ENCODE measurements at regions not wholly inside any gene's neighbourhood (a gene's known extent, or its start where the extent isn't known, plus 50 kb on each side); places are given as distances from the start of the nearest gene placed in this dataset.

DNA sequence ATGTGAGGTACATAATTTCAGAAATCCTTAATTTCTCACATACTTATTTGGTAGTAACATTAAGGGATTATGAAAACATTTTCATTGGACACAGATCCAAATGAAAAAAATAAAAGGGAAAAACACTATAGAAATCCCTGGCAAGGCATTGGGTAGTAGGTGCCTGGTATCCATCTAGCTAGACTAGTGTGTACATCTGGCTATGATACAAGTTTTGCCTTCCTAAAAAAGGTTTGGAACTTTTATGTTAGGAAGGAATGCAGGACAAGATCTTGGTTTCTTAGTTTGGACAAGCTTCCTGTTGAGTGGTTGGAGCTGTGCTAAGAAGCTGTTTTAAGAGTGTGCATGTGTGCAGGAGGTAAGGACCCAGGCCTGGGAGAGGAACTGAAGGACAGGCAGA lies 252.3 kb upstream of the GLI3 start:
- no peak overlapping the region for H3K27ac ChIP-seq
- no peak overlapping the region for H3K4me3 ChIP-seq
- H3K9ac ChIP-seq: no peak overlapping the region
- no peaks in the 10 kb centered on the region for H3K36me3 ChIP-seq
- no peaks in the 10 kb centered on the region for H4K20me1 ChIP-seq
- no peak for TF ChIP-seq Cebpa-rat (IDR thresholded peaks at IDR 0.05)
- no peaks in the 10 kb centered on the region for H3K9me3 ChIP-seq
- H3K4me1 ChIP-seq: peaks cover 18% of the 10 kb centered on the region
- H3K4me2 ChIP-seq: no peak overlapping the region
- no peaks in the 10 kb centered on the region for H3K27me3 ChIP-seq

DNA sequence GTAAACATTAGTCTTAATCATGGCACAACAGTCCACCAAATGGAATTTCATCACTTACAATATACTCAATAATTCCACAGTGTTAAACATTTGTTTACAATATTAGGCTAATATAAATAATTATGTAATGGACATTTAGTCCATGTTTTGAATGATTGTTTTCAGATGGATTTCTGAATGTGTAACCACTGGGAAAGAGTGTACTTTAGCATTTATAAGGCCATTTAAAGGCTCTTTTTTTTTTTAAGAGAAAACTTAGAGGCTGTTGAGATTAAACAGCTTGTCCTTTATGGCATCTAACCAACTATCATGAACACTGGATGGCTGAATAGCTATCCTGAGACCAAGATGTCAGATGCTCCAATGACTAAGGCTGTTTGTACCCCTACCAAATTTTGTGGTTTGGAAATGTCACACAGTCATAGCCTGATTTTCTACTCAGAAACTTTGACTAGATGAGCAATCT lies 248.3 kb upstream of the GLI3 start:
- Histone ChIP-seq H3K27me3 (no peaks in the 10 kb centered on the region), H3K36me3 (no peaks in the 10 kb centered on the region)
- TF ChIP-seq Cebpa-rat (IDR thresholded peaks at IDR 0.05): no peak

DNA sequence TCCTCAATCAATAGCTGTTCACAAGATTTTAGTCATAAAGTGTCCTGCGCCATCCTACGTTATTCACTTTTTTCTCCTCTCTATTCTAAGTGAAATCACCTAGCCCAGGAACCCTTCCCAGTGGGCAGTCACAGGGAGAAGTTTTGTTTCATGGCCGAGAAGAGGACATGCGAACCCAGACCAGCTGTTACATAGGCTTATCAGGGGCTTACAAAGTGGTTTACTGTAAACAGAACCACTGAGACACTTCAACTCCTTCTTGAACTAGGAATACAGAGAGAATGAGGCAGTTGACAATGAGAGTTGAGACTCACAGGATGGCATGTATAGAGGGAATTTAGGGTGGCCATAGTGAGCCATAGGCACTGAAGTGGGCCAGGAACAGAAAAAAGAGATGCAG lies 246.9 kb upstream of the GLI3 start:
- Histone ChIP-seq H3K4me1 (peaks cover 47% of the 10 kb centered on the region), H4K20me1 (no peaks in the 10 kb centered on the region), H3K4me3 (no peak overlapping the region), H3K9me3 (no peaks in the 10 kb centered on the region), H3K9ac (no peak overlapping the region), H3K27me3 (no peaks in the 10 kb centered on the region), H3K27ac (no peak overlapping the region), H3K36me3 (no peaks in the 10 kb centered on the region), H3K4me2 (peak overlapping the region; percentile 83; the same call in 1 of the 2 replicates)
- no peak for TF ChIP-seq Cebpa-rat (IDR thresholded peaks at IDR 0.05)

More for the DNA sequence above, 248.3 kb upstream of the GLI3 start:
- Histone ChIP-seq H3K4me2 (no peak overlapping the region), H3K9me3 (no peaks in the 10 kb centered on the region), H3K27ac (no peak overlapping the region), H4K20me1 (no peaks in the 10 kb centered on the region), H3K4me1 (peaks cover 45% of the 10 kb centered on the region), H3K9ac (no peak overlapping the region), H3K4me3 (no peak overlapping the region)

DNA sequence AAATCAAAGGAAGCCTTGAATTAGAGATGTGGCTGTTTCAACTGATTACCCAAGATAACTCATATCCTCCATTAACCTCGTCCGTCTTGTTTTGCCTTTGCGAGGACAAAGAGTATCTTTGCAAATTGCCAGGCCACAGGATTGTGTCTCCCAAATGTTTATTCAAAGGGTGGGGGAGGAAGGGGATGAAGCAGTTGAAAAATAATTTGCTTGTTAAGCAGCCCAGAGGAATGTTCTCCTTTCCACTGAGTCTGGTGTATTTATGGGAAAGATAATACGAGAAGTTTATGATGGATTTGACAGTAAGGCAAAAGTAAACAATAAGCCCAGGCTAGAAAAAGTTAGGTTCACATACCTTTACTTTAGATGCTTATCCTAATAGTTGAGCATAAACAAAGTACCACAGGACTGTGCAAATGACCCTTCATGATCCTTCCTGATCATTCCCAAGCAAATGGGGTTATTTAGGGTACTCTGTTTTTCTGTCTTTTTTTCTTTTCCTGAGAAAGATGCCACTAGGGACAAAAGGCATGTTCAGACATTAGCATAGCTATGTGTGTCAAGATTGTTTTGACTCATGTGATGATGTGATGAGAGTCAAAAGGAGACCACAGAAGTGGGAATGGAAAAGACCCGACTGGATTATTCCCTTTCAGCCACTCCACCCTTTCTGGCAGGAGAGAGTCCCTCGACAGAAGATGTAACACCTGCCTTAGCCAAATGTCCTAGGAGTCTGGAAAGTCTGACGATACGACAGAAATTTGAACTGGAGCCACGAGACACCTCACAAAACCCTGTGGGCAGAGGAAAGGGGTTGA lies 243.0 kb upstream of the GLI3 start:
- H3K4me1 ChIP-seq: peaks cover 47% of the 10 kb centered on the region
- peaks cover 14% of the 10 kb centered on the region for H3K9me3 ChIP-seq
- no peak overlapping the region for H3K4me2 ChIP-seq
- H3K4me3 ChIP-seq: no peak overlapping the region
- no peak overlapping the region for H3K9ac ChIP-seq
- no peaks in the 10 kb centered on the region for H4K20me1 ChIP-seq
- H3K27ac ChIP-seq: no peak overlapping the region
- TF ChIP-seq Cebpa-rat (IDR thresholded peaks at IDR 0.05): no peak
- H3K27me3 ChIP-seq: no peaks in the 10 kb centered on the region
- no peaks in the 10 kb centered on the region for H3K36me3 ChIP-seq

DNA sequence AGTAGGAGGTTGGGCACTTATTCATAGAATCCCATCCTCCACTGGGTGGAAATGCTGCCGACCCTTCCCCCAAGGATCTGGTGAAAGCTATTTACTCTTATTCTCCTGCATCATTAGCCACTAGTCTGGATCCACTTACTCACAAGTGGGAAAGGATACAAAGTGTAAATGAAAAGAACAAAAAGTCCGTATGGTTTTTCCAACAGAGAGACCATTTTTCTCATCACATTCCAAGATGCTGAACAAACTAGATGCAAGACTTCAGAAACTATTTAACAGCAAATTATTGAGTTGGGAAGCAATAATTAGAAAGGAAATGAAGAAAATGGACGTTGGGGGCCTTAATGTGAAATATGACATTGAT lies 242.4 kb upstream of the GLI3 start:
- Histone ChIP-seq H4K20me1 (no peaks in the 10 kb centered on the region), H3K4me1 (peaks cover 44% of the 10 kb centered on the region), H3K27ac (no peak overlapping the region), H3K4me2 (no peak overlapping the region), H3K9me3 (peaks cover 14% of the 10 kb centered on the region), H3K27me3 (no peaks in the 10 kb centered on the region), H3K4me3 (no peak overlapping the region), H3K36me3 (no peaks in the 10 kb centered on the region), H3K9ac (no peak overlapping the region)
- TF ChIP-seq Cebpa-rat (IDR thresholded peaks at IDR 0.05): no peak

DNA sequence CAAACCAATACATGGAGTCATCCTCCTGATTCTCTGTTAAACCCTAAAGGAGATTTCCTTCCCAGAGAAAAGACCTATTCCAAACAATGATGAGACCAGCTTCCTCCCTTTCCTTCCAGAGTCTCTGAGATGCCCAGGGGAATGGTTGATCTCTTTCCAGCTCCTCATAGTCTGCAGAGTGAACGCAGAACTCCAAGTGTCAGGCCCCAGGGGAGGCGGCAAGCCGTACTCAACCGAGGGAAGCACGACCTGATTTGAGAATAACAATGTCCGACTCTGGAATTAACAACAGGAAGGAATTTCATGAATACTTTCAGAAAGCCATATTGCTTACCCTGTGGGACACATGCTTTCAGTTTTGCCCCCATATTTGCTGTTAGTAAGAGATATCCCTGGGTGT lies 241.7 kb upstream of the GLI3 start:
- Histone ChIP-seq H3K4me3 (no peak overlapping the region), H3K4me2 (no peak overlapping the region), H3K27ac (no peak overlapping the region), H3K9ac (no peak overlapping the region), H3K36me3 (no peaks in the 10 kb centered on the region), H3K4me1 (peaks cover 36% of the 10 kb centered on the region), H3K27me3 (no peaks in the 10 kb centered on the region), H4K20me1 (no peaks in the 10 kb centered on the region), H3K9me3 (peaks cover 14% of the 10 kb centered on the region)
- no peak for TF ChIP-seq Cebpa-rat (IDR thresholded peaks at IDR 0.05)

DNA sequence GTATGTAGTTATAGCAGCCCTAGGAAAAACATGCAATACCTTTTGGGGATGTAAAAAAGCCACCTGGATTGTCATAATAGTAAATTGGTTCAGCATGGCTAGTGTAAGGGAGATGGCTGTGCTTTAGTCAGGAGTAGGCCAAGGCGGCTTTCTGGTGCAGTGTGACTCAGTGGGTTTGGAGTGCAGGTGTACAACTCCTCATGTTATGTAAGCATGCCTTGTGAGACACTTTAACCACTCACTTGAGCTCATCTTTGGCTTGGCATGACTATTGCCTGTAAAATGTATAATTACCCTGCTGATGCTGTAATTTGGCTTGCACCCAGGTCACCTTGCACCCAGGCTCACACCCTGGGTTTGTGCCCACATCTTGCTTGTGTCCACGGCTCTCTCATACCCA lies 239.2 kb upstream of the GLI3 start:
- no peak for TF ChIP-seq Cebpa-rat (IDR thresholded peaks at IDR 0.05)
- no peaks in the 10 kb centered on the region for H3K27me3 ChIP-seq
- H3K36me3 ChIP-seq: no peaks in the 10 kb centered on the region
- no peak overlapping the region for H3K9ac ChIP-seq
- H3K4me2 ChIP-seq: no peak overlapping the region
- H4K20me1 ChIP-seq: no peaks in the 10 kb centered on the region
- no peak overlapping the region for H3K4me3 ChIP-seq
- no peak overlapping the region for H3K27ac ChIP-seq
- H3K4me1 ChIP-seq: peaks cover 12% of the 10 kb centered on the region
- peaks cover 20% of the 10 kb centered on the region for H3K9me3 ChIP-seq

DNA sequence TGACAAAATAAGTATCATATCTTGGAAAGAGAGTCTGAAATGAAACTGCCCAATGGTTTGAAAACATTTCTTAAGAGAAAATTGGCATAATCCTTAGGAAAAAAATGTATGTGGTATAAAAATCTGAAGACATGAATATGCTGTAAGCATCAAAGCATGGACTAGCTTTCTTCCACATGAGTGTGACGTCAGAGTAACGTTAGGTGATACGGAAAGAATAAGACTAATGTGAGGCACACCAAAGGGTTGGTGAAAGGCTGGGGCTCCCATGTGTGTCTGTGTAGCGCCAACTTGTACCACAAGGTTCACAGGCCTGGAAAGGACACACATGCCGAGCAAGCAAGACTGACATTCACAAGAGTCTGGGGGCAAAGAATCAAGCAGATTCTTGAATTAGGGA lies 238.1 kb upstream of the GLI3 start:
- Histone ChIP-seq H3K9ac (no peak overlapping the region), H3K9me3 (peaks cover 20% of the 10 kb centered on the region), H3K4me1 (peaks cover under 1% of the 10 kb centered on the region; the same call in 1 of the 2 replicates), H3K4me2 (no peak overlapping the region), H3K27me3 (no peaks in the 10 kb centered on the region), H3K27ac (no peak overlapping the region), H3K36me3 (no peaks in the 10 kb centered on the region), H4K20me1 (no peaks in the 10 kb centered on the region), H3K4me3 (no peak overlapping the region)
- TF ChIP-seq Cebpa-rat (IDR thresholded peaks at IDR 0.05): no peak

DNA sequence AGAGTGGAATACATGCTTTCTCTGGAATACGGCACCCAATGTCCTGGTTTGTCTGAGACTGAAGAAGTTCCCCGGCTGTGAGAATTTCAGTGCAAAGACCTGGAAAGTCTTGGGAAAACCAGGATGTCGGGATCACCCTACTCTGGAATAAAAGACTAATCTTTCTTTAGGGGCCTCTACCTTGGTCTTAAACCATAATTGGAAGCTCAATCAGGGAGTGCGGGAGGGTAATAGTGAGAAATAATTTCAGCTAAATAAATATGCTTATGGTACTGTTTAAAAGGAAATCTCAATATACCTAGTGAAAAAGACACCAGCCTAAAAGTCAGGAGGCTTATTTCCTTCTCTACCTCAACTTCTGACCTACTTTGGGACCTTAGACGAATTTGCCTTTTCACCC lies 236.1 kb upstream of the GLI3 start:
- peaks cover 16% of the 10 kb centered on the region for H3K4me1 ChIP-seq
- no peak for TF ChIP-seq Cebpa-rat (IDR thresholded peaks at IDR 0.05)
- H3K27ac ChIP-seq: no peak overlapping the region
- no peaks in the 10 kb centered on the region for H3K36me3 ChIP-seq
- no peak overlapping the region for H3K9ac ChIP-seq
- H3K27me3 ChIP-seq: no peaks in the 10 kb centered on the region
- no peak overlapping the region for H3K4me2 ChIP-seq
- H4K20me1 ChIP-seq: no peaks in the 10 kb centered on the region
- peaks cover 16% of the 10 kb centered on the region for H3K9me3 ChIP-seq
- H3K4me3 ChIP-seq: no peak overlapping the region

DNA sequence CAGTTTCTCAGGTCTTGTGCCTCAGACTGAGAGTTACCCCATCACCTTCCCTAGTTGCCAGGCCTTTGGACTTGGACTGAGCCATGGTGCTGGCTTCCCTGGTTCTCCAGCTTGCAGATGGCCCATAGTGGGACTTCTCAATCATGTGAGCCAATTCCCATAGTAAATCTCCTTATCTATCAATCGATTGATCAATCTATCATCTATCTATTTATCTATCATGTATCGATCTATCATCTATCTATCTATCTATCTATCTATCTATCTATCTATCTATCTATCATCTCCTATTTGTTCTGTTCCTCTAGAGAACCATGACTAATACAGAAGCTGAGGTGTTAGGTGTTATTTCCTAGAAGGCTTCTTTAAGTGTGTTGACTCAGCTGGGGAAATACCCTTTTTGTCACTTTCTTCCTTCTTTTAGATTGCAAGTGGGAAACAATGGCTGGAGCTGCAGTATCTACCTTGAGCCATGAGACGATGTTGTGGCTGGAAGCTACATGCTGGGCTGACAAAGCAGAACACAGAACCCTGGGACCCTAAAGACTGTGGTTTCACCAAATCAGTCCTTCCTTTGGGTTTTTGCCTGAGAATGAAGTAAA lies 234.7 kb upstream of the GLI3 start:
- H3K9ac ChIP-seq: no peak overlapping the region
- TF ChIP-seq Cebpa-rat (IDR thresholded peaks at IDR 0.05): no peak
- H3K27me3 ChIP-seq: no peaks in the 10 kb centered on the region
- no peaks in the 10 kb centered on the region for H3K36me3 ChIP-seq
- H3K27ac ChIP-seq: no peak overlapping the region
- H3K4me1 ChIP-seq: peaks cover 20% of the 10 kb centered on the region
- 0 out of 2 replicates have a peak, but pooled peaks cover 6% of the 10 kb centered on the region for H3K9me3 ChIP-seq
- H3K4me3 ChIP-seq: no peak overlapping the region
- H4K20me1 ChIP-seq: no peaks in the 10 kb centered on the region
- no peak overlapping the region for H3K4me2 ChIP-seq
